GM13976 (cell line): ENCODE measurements at regions not wholly inside any gene's neighbourhood (a gene's known extent, or its start where the extent isn't known, plus 50 kb on each side); places are given as distances from the start of the nearest gene placed in this dataset.
"Not testable (repeated sequence)": the region's sequence is repeated elsewhere in the genome, so short reads cannot be mapped to it uniquely, and the experiment has no call there.

ENCODE experiments used
- DNase-seq: peaks from one replicate; pipeline ENCODE4 v3.0.0; 2012; ENCODE audit warnings: low spot score
- in situ Hi-C: fragments of 300-500 bp; cut with MboI; formaldehyde crosslinking; loops from one replicate; pipeline ENCODE4 v1.12.0; 2022; ENCODE audit warnings: low sequenced_read_pairs, mixed read lengths, inconsistent platforms; ENCODE audit not compliant: unreplicated experiment
- TF ChIP-seq, protein P1 (sequence below): IDR thresholded peaks from 2 replicates; pipeline ENCODE4 v1.5.1; 2012; ENCODE audit warnings: borderline replicate concordance, mild to moderate bottlenecking; ENCODE audit not compliant: insufficient read depth; ENCODE audit errors: extremely low read depth, missing control alignments, control extremely low read depth

DNA sequence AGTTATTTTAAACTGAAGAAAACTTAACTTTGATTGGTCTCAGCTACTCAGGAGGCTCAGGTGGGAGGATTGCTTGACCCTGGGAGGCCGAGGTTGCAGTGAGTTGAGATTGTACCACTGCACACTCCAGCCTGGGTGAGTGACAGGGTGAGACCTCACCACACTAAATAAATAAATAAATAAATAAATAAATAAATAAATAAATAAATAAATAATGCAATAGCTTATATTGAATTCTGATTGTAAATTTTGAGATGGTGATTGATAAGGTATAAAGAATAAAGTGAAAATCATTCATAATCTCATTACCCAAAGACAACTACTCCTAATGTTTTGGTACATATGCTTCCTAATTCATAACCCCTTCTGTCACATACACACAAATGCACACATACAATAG is 58.1 kb downstream of the TUBA3C start:
- in situ Hi-C loops, result no loop called here
- DNase-seq, result no peak
- TF ChIP-seq, protein P1, sequence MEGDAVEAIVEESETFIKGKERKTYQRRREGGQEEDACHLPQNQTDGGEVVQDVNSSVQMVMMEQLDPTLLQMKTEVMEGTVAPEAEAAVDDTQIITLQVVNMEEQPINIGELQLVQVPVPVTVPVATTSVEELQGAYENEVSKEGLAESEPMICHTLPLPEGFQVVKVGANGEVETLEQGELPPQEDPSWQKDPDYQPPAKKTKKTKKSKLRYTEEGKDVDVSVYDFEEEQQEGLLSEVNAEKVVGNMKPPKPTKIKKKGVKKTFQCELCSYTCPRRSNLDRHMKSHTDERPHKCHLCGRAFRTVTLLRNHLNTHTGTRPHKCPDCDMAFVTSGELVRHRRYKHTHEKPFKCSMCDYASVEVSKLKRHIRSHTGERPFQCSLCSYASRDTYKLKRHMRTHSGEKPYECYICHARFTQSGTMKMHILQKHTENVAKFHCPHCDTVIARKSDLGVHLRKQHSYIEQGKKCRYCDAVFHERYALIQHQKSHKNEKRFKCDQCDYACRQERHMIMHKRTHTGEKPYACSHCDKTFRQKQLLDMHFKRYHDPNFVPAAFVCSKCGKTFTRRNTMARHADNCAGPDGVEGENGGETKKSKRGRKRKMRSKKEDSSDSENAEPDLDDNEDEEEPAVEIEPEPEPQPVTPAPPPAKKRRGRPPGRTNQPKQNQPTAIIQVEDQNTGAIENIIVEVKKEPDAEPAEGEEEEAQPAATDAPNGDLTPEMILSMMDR, result no peak

DNA sequence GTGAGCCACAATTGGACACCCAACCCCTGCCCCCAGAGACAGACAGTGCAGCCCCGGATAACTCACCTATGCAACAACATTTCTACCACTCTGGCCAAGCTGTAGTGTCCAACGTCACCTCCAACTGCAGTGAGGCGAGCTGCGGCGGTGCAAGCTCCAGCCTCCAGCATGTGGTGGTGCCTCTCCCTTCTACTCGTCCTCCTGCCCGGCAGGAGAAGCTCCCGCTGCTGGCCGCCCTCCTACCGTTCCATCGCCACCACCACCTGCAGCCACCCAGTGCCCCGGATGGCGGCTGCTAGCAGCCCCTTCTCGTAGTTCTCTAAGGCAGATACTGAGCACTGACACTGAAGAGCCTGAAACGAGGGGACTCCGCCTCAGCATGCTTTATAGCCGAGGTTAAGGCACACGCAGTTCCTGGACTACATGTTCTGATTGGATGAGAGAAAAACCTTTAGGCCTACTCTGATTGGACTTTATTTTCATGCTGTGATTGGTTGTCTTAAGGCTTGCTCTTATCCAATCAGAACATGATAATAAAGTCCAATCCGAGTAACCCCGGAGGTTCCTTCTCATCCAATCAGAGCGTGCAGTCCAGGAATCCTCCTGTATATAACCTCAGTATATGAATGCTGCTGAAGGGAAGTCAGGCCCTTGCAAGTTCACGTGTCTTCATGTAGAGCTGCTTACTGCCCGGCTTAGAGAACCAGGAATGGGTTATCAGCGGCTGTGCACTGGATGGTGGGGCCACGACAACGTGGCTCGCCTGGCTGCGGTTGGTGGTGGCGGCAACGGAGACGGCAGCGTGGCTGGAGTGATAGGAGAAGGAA is 63.5 kb downstream of the TUBA3C start:
- TF ChIP-seq, protein P1, result no peak
- DNase-seq, result no peak
- in situ Hi-C loops, result no loop called here

DNA sequence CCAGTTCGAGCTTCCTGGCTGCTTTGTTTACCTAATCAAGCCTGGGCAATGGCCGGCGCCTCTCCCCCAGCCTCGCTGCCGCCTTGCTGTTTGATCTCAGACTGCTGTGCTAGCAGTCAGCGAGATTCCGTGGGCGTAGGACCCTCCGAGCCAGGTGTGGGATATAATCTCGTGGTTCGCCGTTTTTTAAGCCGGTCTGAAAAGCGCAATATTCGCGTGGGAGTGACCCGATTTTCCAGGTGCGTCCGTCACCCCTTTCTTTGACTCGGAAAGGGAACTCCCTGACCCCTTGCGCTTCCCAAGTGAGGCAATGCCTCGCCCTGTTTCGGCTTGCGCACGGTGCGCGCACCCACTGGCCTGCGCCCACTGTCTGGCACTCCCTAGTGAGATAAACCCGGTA is 72.4 kb downstream of the TUBA3C start:
- DNase-seq, in situ Hi-C loops: not testable (repeated sequence)

DNA sequence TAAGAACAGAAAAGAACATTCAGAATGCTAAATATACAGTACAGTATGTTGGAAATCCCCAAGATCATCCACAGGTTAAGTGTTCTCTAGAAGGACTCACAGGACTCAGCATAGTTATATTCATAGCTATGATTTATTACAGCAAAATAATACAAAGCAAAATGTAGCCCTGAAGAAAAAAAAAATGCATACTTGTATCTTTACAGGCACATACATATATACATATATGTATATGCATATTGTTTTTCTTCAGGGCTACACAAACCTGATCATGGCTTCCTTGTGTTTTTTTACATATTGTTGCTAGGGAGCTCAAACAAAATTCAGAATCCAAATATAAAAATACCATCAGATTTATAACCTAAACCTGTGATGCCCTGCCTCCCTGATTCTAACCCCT is 78.5 kb downstream of the TUBA3C start:
- in situ Hi-C loops, result no loop called here
- DNase-seq, result no peak
- TF ChIP-seq, protein P1, result no peak

DNA sequence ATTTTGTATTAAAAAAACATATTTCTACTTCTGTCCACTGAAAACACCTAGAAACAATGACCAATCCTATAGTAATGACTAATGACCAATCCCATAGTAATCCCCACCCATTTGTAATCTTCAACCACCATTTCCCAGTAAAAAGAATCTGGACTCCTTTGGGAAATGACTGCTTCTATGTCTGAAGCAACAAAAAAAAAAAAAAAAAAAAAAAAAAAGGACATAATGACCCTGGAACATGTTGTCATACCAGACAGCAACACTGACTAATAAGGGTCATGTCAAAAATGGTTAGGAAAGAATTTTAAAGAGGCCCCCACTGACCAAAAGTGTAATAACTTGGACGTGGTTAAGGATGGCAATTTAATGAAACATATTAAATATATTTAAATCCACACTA is 88.3 kb downstream of the TUBA3C start:
- in situ Hi-C loops, result no loop called here
- TF ChIP-seq, protein P1, result no peak
- DNase-seq, result no peak

DNA sequence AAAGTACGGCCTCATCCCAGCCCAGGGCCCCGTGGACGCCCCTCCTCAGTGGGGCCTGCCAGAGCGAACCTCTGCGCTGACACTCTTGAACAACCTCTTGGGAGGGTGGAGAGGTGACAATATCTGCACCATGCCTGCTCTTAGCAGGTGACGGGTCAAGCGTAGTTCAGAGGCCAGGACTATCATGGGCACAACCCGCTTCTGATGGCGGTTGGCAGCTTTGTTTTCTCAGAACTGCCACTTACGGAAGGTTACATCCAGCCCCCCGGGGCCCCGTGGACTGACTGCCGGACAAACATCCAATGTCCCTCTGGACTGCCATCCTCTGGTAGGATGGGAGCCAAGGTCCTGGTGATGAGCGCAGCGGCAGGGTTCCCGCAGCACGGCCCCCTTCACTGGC is 91.1 kb downstream of the TUBA3C start:
- no peak for DNase-seq
- in situ Hi-C loops, result no loop called here
- TF ChIP-seq, protein P1, result no peak

DNA sequence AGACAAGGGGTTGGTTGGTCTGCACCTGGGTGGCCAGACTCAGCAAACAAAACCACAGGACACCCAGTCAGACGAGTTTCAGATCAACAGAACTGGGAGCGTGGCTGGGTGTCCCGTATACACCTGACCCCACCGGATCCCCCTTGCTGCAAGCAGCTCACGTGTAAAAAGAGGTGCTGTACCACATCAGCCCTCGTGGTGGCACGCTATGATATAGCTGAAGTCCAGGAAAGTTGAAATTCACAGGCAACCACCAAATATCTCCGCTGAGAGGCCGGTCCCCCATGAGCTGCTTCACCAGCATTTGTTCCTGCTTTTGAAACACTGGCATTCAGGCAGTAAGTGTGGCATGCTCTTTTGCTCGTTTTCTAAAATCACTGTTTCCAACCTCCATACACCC is 92.3 kb downstream of the TUBA3C start:
- no peak for DNase-seq
- TF ChIP-seq, protein P1, result no peak
- in situ Hi-C loops, result no loop called here
